Adrenal gland (tissue), 9 donors: ENCODE measurements at regions not wholly inside any gene's neighbourhood (a gene's known extent, or its start where the extent isn't known, plus 50 kb on each side); places are given as distances from the start of the nearest gene placed in this dataset.

ENCODE experiments used
- DNase-seq, 7 donors: peaks; one replicate each; pipeline ENCODE4 v3.0.0-alpha.2; 2019 to 2020
- H3K27ac ChIP-seq, 5 donors: fragments of 200-600 bp; sonication (generic) in 4 of 5; 1 replicate in 3 of 5; 2 replicates in 2 of 5; pipeline versions ENCODE4 v1.5.1 to v1.8.0; 2016 to 2020; ENCODE audit warnings: mild to moderate bottlenecking in 1 of 5
- H3K27me3 ChIP-seq: fragments of 200-600 bp; 2 replicates; pipeline ENCODE4 v1.8.0; 2021
- H3K36me3 ChIP-seq, 2 donors: fragments of 200-600 bp; replicated peaks in 1 of 2; 1 replicate in 1 of 2; 2 replicates in 1 of 2; pipeline versions ENCODE4 v1.5.1 to v1.8.0; 2018 to 2022
- H3K4me1 ChIP-seq, 2 donors: fragments of 200-600 bp; replicated peaks in 1 of 2; 1 replicate in 1 of 2; 2 replicates in 1 of 2; pipeline versions ENCODE4 v1.5.1 to v1.8.0; 2018 to 2021
- H3K4me3 ChIP-seq, 4 donors: fragments of 200-600 bp; sonication (generic) in 3 of 4; one replicate each; pipeline ENCODE4 v1.5.1; 2016 to 2018
- H3K9me3 ChIP-seq, 3 donors: fragments of 200-600 bp; sonication (generic) in 1 of 3; replicated peaks in 1 of 3; 1 replicate in 2 of 3; 2 replicates in 1 of 3; pipeline versions ENCODE4 v1.5.1 to v1.8.0; 2016 to 2021
- CTCF ChIP-seq, 6 experiments: fragments of 450-650 bp in 4 of 6; fragments of 200-600 bp in 2 of 6; sonication (generic) in 1 of 6; IDR thresholded peaks; 1 replicate in 5 of 6; 2 replicates in 1 of 6; pipeline versions ENCODE4 v1.5.1 to v1.8.0; 2016 to 2021; ENCODE audit warnings: antibody characterized with exemption in 6 of 6, mild to moderate bottlenecking in 2 of 6, moderate library complexity in 1 of 6
- POLR2A ChIP-seq, 2 donors: fragments of 450-650 bp; IDR thresholded peaks; one replicate each; pipeline ENCODE4 v1.6.1; 2017; ENCODE audit warnings: antibody characterized with exemption in 2 of 2, mild to moderate bottlenecking in 2 of 2, moderate library complexity in 1 of 2
- WGBS, 4 donors: extraction: QIAGEN DNeasy Blood & Tissue Kit in 2 of 4; methylation state at CpG; one replicate each; pipeline versions ENCODE4 v1.1.5 to v1.1.7; 2013 to 2017; 5-methylcytosine and 5-hydroxymethylcytosine counted together
- intact Hi-C, 2 donors: fragments of 100-400 bp; cut with DNase I; formaldehyde crosslinking; loops; one replicate each; pipeline versions ENCODE4 v1.14.1 to v1.15.0; 2022 to 2023
- donor health status: healthy with polysubstance abuse.
- donor health status: Bipolar disorder and iron deficiency.
- donor health status: DM: yes; HTN: yes; CAD: no.
- donor health status: DM: no; HTN: no; CAD: no.
- donor health status: DM: no; HTN: no; CAD: no.

GRCh38 chr14:100443603-100444002, 120.5 kb downstream of the SLC25A47 start:
- no peaks in the 10 kb centered on the region for H3K36me3 ChIP-seq
- DNase-seq: no peak
- no peak overlapping the region for H3K4me3 ChIP-seq
- peak overlapping the region in 1 of 5 donors; percentile 82 for H3K27ac ChIP-seq
- H3K9me3 ChIP-seq: no peaks in the 10 kb centered on the region
- intact Hi-C loops: no loop called here
- H3K27me3 ChIP-seq: no peaks in the 10 kb centered on the region
- WGBS, 4 donors: 85 to 95% (median 90%) methylated on average over 7 to 8 of the region's 8 CpGs
- no peak for TF ChIP-seq POLR2A (IDR thresholded peaks at IDR 0.05)
- TF ChIP-seq CTCF (IDR thresholded peaks at IDR 0.05): no peak
- peaks cover 6 to 48% of the 10 kb centered on the region in 2 donors for H3K4me1 ChIP-seq

DNA sequence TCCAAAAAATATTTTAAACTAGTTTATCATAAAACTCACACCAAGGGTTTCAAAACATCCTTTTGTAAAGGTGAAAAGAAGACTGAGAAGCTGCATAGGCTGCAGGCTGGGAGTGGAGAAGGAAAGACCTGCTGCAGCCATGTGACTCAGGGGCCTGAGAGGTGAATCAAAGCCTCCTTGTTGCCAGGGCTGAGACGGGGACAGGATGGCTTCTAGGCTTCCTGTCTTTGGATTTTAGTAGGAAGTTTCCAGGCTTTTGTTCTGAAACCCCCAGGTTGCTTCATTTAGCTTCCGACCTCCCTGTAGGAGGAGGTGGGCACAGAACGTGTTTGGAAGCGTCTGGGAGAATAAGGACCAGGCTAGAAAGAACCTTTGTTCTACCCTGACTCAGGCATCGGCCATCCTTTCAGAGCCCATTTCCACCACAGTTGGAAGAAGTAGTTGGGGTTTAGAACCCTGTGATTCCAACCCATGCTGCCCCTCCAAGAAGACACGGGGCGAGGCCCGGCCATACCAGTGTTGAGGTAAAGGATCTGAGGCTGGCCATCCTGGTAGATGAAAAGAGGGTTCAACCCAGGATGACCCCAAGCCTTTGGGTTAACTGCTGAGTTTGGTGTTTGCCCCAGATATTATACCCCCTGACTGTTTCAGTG, 122.4 kb downstream of the SLC25A47 start:
- intact Hi-C loops: no loop called here
- Histone ChIP-seq H3K4me3 (no peak overlapping the region), H3K27ac (peak overlapping the region in 1 of 5 donors; percentile 32), H3K27me3 (no peaks in the 10 kb centered on the region), H3K9me3 (no peaks in the 10 kb centered on the region), H3K36me3 (no peaks in the 10 kb centered on the region), H3K4me1 (peaks cover 3 to 29% of the 10 kb centered on the region in 2 donors)
- 84 to 95% (median 90%) methylated on average over 5 to 8 of the region's 8 CpGs for WGBS, 4 donors
- no peak for TF ChIP-seq POLR2A (IDR thresholded peaks at IDR 0.05)
- TF ChIP-seq CTCF (IDR thresholded peaks at IDR 0.05): no peak
- DNase-seq: no peak

DNA sequence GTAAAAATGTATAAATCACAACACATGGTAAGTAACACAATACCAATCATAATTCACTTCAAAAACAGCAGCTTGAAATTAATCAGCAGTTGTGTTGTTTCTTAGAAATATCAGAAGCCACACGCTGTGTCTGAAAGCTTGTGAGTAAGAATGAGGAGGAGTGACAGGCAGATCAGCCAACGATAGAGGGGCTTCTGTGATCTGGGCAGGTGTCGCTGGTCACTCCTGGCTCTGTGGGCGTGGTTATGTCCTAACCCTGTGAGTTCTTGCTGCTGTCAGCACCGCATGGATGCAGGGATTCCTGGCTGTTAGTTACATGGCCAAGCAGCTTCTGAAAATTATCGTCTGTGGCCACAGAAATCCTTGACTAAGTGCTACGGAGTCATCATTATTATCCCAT, 123.4 kb downstream of the SLC25A47 start:
- 83 to 91% (median 86%) methylated on average over 7 of the region's 7 CpGs for WGBS, 4 donors
- Histone ChIP-seq H3K27ac (peak overlapping the region in 1 of 5 donors; percentile 32), H3K27me3 (no peaks in the 10 kb centered on the region), H3K4me3 (no peak overlapping the region), H3K9me3 (no peaks in the 10 kb centered on the region), H3K4me1 (peaks cover 0 to 18% of the 10 kb centered on the region in 2 donors), H3K36me3 (no peaks in the 10 kb centered on the region)
- intact Hi-C loops: no loop called here
- no peak for TF ChIP-seq CTCF (IDR thresholded peaks at IDR 0.05)
- TF ChIP-seq POLR2A (IDR thresholded peaks at IDR 0.05): no peak
- DNase-seq: no peak

GRCh38 chr14:100448376-100448775, 125.2 kb downstream of the SLC25A47 start:
- Histone ChIP-seq H3K9me3 (no peaks in the 10 kb centered on the region), H3K27ac (no peak overlapping the region), H3K4me3 (no peak overlapping the region), H3K36me3 (no peaks in the 10 kb centered on the region), H3K4me1 (peaks cover 0 to 10% of the 10 kb centered on the region in 2 donors), H3K27me3 (no peaks in the 10 kb centered on the region)
- intact Hi-C loops: no loop called here
- TF ChIP-seq POLR2A (IDR thresholded peaks at IDR 0.05): no peak
- no peak for TF ChIP-seq CTCF (IDR thresholded peaks at IDR 0.05)
- no peak for DNase-seq
- WGBS, 4 donors: 86 to 93% (median 88%) methylated on average over 5 of the region's 5 CpGs
